Epithelial cell of esophagus (primary cell): ENCODE measurements at regions not wholly inside any gene's neighbourhood (a gene's known extent, or its start where the extent isn't known, plus 50 kb on each side); places are given as distances from the start of the nearest gene placed in this dataset.

Source experiments
- DNase-seq: peaks from one replicate; pipeline ENCODE4 v3.0.0; 2010; ENCODE audit warnings: low read depth
- H3K4me3 ChIP-seq: 2 replicates; pipeline ENCODE4 v1.5.1; 2011; ENCODE audit warnings: mild to moderate bottlenecking, low read length, control low read depth
- CTCF ChIP-seq: IDR thresholded peaks from 2 replicates; pipeline ENCODE4 v1.5.1; 2011; ENCODE audit warnings: low read depth, mild to moderate bottlenecking, low read length, control low read depth, inconsistent platforms; ENCODE audit not compliant: insufficient read depth; ENCODE audit errors: missing control alignments

- no peak for TF ChIP-seq CTCF
- peak; percentile 98 for DNase-seq
- no peak overlapping the region for H3K4me3 ChIP-seq
Observed at GRCh38 chr5:21152611-21153010, 1164.6 kb upstream of the CDH18 start.

- no peak overlapping the region for H3K4me3 ChIP-seq
- no peak for TF ChIP-seq CTCF
- DNase-seq, result no peak
Observed at GRCh38 chr5:21145376-21145775, 1157.4 kb upstream of the CDH18 start.

GRCh38 chr5:21143686-21144085 lies 1155.7 kb upstream of the CDH18 start:
- no peak for TF ChIP-seq CTCF
- no peak overlapping the region for H3K4me3 ChIP-seq
- DNase-seq, result no peak

- no peak for TF ChIP-seq CTCF
- H3K4me3 ChIP-seq, result no peak overlapping the region
- no peak for DNase-seq
Observed at GRCh38 chr5:21142791-21143190, 1154.8 kb upstream of the CDH18 start.

GRCh38 chr5:21140987-21141386 lies 1153.0 kb upstream of the CDH18 start:
- no peak for TF ChIP-seq CTCF
- no peak overlapping the region for H3K4me3 ChIP-seq
- DNase-seq, result no peak

- no peak for DNase-seq
- no peak for TF ChIP-seq CTCF
Observed at GRCh38 chr5:21126236-21126635, 1138.2 kb upstream of the CDH18 start.

GRCh38 chr5:21125238-21125983 lies 1137.4 kb upstream of the CDH18 start:
- H3K4me3 ChIP-seq, result no peak overlapping the region
- no peak for TF ChIP-seq CTCF
- DNase-seq, result no peak

More at GRCh38 chr5:21126236-21126635, 1138.2 kb upstream of the CDH18 start:
- H3K4me3 ChIP-seq, result no peak overlapping the region
